Keratinocyte (primary cell): ENCODE measurements at regions not wholly inside any gene's neighbourhood (a gene's known extent, or its start where the extent isn't known, plus 50 kb on each side); places are given as distances from the start of the nearest gene placed in this dataset.

Source experiments
- DNase-seq: peaks from one replicate; pipeline ENCODE4 v3.0.0-alpha.2; 2011; ENCODE audit warnings: low read depth, missing footprints, low spot score
- FAIRE-seq: peaks from 2 replicates; lab custom pipeline; 2011; peaks lifted over from hg19 to GRCh38; lab: Jason Lieb, UNC
- H2AFZ ChIP-seq: 2 replicates; pipeline ENCODE4 v1.6.0; 2012; ENCODE audit warnings: low read length, control low read depth, inconsistent platforms; ENCODE audit not compliant: control insufficient read depth
- H3K27ac ChIP-seq: 2 replicates; pipeline ENCODE4 v1.5.1; 2011; ENCODE audit warnings: low read length; ENCODE audit not compliant: control insufficient read depth, insufficient read depth
- H3K27me3 ChIP-seq: 3 replicates; pipeline ENCODE4 v1.6.0; 2011; ENCODE audit warnings: low read length; ENCODE audit not compliant: control insufficient read depth, insufficient read depth; ENCODE audit errors: extremely low read depth
- H3K36me3 ChIP-seq, 2 experiments: 2 replicates in 1 of 2; 3 replicates in 1 of 2; pipeline ENCODE4 v1.5.1; 2011; ENCODE audit warnings: low read length in 2 of 2, mild to moderate bottlenecking in 1 of 2; ENCODE audit not compliant: control insufficient read depth in 2 of 2, insufficient read depth in 2 of 2; ENCODE audit errors: extremely low read depth in 1 of 2
- H3K4me1 ChIP-seq: 3 replicates; pipeline ENCODE4 v1.5.1; 2011; ENCODE audit warnings: low read length; ENCODE audit not compliant: control insufficient read depth, insufficient read depth; ENCODE audit errors: extremely low read depth
- H3K4me2 ChIP-seq: 3 replicates; pipeline ENCODE4 v1.6.0; 2011; ENCODE audit warnings: low read depth, low read length; ENCODE audit not compliant: control insufficient read depth, insufficient read depth; ENCODE audit errors: extremely low read depth
- H3K4me3 ChIP-seq, 3 experiments: fragments of 200-600 bp in 1 of 3; sonication (generic) in 1 of 3; 2 replicates in 2 of 3; 3 replicates in 1 of 3; pipeline ENCODE4 v1.5.1; 2011 to 2016; ENCODE audit warnings: low read length in 3 of 3, mild to moderate bottlenecking in 3 of 3, control low read depth in 2 of 3, inconsistent platforms in 1 of 3, low read depth in 1 of 3, mixed read lengths in 1 of 3, mixed run types in 1 of 3, moderate library complexity in 1 of 3; ENCODE audit not compliant: control insufficient read depth in 2 of 3, insufficient read depth in 2 of 3; ENCODE audit errors: extremely low read depth in 1 of 3
- H3K79me2 ChIP-seq: 2 replicates; pipeline ENCODE4 v1.6.0; 2012; ENCODE audit warnings: low read length; ENCODE audit not compliant: control insufficient read depth, insufficient read depth
- H3K9ac ChIP-seq: 3 replicates; pipeline ENCODE4 v1.6.0; 2011; ENCODE audit warnings: low read length; ENCODE audit not compliant: control insufficient read depth, insufficient read depth; ENCODE audit errors: extremely low read depth
- H3K9me1 ChIP-seq: 3 replicates; pipeline ENCODE4 v1.6.0; 2011; ENCODE audit warnings: low read length; ENCODE audit not compliant: control insufficient read depth, insufficient read depth; ENCODE audit errors: extremely low read depth
- H3K9me3 ChIP-seq: 2 replicates; pipeline ENCODE4 v1.5.1; 2012; ENCODE audit warnings: low read depth, low read length; ENCODE audit not compliant: control insufficient read depth
- H4K20me1 ChIP-seq: 3 replicates; pipeline ENCODE4 v1.6.0; 2011; ENCODE audit warnings: low read length; ENCODE audit not compliant: control insufficient read depth, insufficient read depth; ENCODE audit errors: extremely low read depth
- EZH2 ChIP-seq: IDR thresholded peaks from one replicate; pipeline ENCODE4 v1.6.1; 2012; ENCODE audit warnings: inconsistent platforms, mild to moderate bottlenecking, low read length, moderate library complexity
- dilution Hi-C: fragments of 300-500 bp; cut with MboI; formaldehyde crosslinking; loops from one replicate; pipeline ENCODE4 v1.7.0; 2020; ENCODE audit warnings: low sequenced_read_pairs; ENCODE audit not compliant: extremely low pct_ligation_motif_present
- TF ChIP-seq, protein P1 (sequence below), 3 experiments: IDR thresholded peaks in 1 of 3; conservative IDR thresholded peaks in 1 of 3; optimal IDR thresholded peaks in 1 of 3; 2 replicates in 2 of 3; 3 replicates in 1 of 3; pipeline versions ENCODE3 to v1.5.1; 2011; ENCODE audit warnings: low read length in 3 of 3, mild to moderate bottlenecking in 3 of 3, moderate library complexity in 2 of 3, control low read depth in 1 of 3, inconsistent platforms in 1 of 3; ENCODE audit not compliant: insufficient read depth in 2 of 3; ENCODE audit errors: extremely low read depth in 1 of 3

DNA sequence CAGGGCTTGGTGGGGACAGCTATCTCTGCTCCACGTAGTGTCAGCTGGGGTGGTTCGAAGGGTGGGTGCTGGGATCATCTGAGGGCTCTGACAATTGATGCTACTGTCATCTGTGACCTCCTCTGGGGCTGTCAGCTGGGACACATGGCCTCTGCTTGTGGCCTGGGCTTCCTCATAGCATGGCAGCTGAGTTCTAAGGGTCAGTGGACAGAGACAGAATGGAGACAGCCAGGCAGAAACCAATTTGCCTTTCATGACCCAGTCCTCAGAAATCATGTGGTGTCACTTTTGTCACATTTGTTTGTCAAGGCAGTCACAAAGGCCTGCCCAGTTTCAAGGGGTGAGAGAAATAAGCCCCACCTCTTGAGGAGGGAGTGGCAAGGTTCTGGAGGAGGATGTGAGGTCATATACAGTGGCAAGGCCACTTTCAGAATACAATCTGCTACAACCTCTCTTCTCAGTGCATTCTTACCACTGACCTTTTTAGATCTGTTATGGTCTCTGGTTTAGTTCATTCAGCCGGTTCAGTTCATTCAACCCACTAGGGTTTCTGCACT, 103.6 kb upstream of the BCOR start:
- H4K20me1 ChIP-seq = no peaks in the 10 kb centered on the region
- no peak overlapping the region for H3K4me3 ChIP-seq
- peaks cover 2% of the 10 kb centered on the region for H3K27me3 ChIP-seq
- no peak overlapping the region for H3K9ac ChIP-seq
- no peaks in the 10 kb centered on the region for H3K9me3 ChIP-seq
- no peak for FAIRE-seq
- no peaks in the 10 kb centered on the region for H3K36me3 ChIP-seq
- H3K4me2 ChIP-seq = no peak overlapping the region
- no peak for TF ChIP-seq EZH2
- TF ChIP-seq, protein P1, sequence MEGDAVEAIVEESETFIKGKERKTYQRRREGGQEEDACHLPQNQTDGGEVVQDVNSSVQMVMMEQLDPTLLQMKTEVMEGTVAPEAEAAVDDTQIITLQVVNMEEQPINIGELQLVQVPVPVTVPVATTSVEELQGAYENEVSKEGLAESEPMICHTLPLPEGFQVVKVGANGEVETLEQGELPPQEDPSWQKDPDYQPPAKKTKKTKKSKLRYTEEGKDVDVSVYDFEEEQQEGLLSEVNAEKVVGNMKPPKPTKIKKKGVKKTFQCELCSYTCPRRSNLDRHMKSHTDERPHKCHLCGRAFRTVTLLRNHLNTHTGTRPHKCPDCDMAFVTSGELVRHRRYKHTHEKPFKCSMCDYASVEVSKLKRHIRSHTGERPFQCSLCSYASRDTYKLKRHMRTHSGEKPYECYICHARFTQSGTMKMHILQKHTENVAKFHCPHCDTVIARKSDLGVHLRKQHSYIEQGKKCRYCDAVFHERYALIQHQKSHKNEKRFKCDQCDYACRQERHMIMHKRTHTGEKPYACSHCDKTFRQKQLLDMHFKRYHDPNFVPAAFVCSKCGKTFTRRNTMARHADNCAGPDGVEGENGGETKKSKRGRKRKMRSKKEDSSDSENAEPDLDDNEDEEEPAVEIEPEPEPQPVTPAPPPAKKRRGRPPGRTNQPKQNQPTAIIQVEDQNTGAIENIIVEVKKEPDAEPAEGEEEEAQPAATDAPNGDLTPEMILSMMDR (optimal IDR thresholded peaks at IDR 0.05 in 1 of 3, IDR thresholded peaks at IDR 0.05 in 1 of 3, conservative IDR thresholded peaks at IDR 0.05 in 1 of 3; ENCODE audit: extremely low read depth in 1 of 3, insufficient read depth in 2 of 3, low read length in 3 of 3) = no peak
- no peak overlapping the region for H3K27ac ChIP-seq
- H3K9me1 ChIP-seq = no peaks in the 10 kb centered on the region
- H3K4me1 ChIP-seq = no peaks in the 10 kb centered on the region
- H3K79me2 ChIP-seq = no peaks in the 10 kb centered on the region
- DNase-seq = no peak
- dilution Hi-C loops = no loop called here
- no peak overlapping the region for H2AFZ ChIP-seq

DNA sequence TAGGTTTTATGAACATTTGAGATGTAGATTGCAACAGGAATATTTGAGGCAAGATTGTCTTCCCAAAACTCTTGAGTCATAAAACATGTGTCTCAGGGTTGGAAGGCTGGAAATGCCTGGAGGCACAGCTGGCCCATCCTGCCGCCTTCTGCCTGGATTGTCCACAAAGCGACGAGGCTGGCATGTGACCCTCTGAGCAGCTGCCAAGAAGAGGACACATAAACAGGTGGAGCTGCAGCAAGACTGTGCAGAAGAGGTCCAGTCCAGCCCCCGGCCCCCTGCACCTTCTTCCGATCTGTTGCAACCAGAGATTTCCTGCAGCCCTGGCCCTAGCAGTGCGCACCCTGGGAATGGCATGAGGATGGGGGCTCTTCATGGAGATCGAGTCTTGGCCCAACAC, 101.9 kb upstream of the BCOR start:
- H3K4me3 ChIP-seq = no peak overlapping the region
- no peak overlapping the region for H3K4me2 ChIP-seq
- H3K79me2 ChIP-seq = no peaks in the 10 kb centered on the region
- no peak overlapping the region for H2AFZ ChIP-seq
- no peaks in the 10 kb centered on the region for H3K4me1 ChIP-seq
- H3K27ac ChIP-seq = no peak overlapping the region
- no peaks in the 10 kb centered on the region for H3K36me3 ChIP-seq
- H3K9ac ChIP-seq = no peak overlapping the region
- H4K20me1 ChIP-seq = no peaks in the 10 kb centered on the region
- no peaks in the 10 kb centered on the region for H3K9me3 ChIP-seq
- TF ChIP-seq, protein P1 (optimal IDR thresholded peaks at IDR 0.05 in 1 of 3, IDR thresholded peaks at IDR 0.05 in 1 of 3, conservative IDR thresholded peaks at IDR 0.05 in 1 of 3; ENCODE audit: extremely low read depth in 1 of 3, insufficient read depth in 2 of 3, low read length in 3 of 3) = no peak
- TF ChIP-seq EZH2 = no peak
- no peaks in the 10 kb centered on the region for H3K27me3 ChIP-seq
- DNase-seq = no peak
- no peak for FAIRE-seq
- no peaks in the 10 kb centered on the region for H3K9me1 ChIP-seq
- dilution Hi-C loops = no loop called here
